ENCODE measurements at regions not wholly inside any gene's neighbourhood (a gene's known extent, or its start where the extent isn't known, plus 50 kb on each side); places are given as distances from the start of the nearest gene placed in this dataset.

DNA sequence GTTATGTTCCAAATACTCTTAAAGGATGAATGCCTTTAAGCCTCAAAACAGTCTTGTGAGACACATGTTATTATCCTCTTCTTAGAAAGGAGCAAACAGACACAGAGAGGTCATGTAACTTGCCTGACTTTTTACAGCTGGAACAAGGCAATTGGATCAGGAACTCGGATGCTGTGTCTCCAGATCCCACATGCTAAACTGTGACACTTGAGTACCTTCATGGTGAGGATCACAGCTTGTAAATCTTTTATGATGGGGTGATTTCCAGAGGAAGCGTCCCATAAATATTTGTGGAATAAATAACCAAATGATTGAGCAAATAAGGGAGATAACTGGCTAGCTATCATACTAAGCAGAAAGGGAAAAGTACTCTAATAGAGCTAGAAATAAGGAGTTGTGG lies 171.2 kb downstream of the C11orf91 start:
- TF ChIP-seq, protein P1, sequence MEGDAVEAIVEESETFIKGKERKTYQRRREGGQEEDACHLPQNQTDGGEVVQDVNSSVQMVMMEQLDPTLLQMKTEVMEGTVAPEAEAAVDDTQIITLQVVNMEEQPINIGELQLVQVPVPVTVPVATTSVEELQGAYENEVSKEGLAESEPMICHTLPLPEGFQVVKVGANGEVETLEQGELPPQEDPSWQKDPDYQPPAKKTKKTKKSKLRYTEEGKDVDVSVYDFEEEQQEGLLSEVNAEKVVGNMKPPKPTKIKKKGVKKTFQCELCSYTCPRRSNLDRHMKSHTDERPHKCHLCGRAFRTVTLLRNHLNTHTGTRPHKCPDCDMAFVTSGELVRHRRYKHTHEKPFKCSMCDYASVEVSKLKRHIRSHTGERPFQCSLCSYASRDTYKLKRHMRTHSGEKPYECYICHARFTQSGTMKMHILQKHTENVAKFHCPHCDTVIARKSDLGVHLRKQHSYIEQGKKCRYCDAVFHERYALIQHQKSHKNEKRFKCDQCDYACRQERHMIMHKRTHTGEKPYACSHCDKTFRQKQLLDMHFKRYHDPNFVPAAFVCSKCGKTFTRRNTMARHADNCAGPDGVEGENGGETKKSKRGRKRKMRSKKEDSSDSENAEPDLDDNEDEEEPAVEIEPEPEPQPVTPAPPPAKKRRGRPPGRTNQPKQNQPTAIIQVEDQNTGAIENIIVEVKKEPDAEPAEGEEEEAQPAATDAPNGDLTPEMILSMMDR (IDR thresholded peaks at IDR 0.05 in 4 of 5, conservative IDR thresholded peaks at IDR 0.05 in 1 of 5) = no peak
- TF ChIP-seq POLR2A (IDR thresholded peaks at IDR 0.05) = no peak

All from gastrocnemius medialis (tissue), 4 donors.